ENCODE measurements at regions not wholly inside any gene's neighbourhood (a gene's known extent, or its start where the extent isn't known, plus 50 kb on each side); places are given as distances from the start of the nearest gene placed in this dataset.

DNA sequence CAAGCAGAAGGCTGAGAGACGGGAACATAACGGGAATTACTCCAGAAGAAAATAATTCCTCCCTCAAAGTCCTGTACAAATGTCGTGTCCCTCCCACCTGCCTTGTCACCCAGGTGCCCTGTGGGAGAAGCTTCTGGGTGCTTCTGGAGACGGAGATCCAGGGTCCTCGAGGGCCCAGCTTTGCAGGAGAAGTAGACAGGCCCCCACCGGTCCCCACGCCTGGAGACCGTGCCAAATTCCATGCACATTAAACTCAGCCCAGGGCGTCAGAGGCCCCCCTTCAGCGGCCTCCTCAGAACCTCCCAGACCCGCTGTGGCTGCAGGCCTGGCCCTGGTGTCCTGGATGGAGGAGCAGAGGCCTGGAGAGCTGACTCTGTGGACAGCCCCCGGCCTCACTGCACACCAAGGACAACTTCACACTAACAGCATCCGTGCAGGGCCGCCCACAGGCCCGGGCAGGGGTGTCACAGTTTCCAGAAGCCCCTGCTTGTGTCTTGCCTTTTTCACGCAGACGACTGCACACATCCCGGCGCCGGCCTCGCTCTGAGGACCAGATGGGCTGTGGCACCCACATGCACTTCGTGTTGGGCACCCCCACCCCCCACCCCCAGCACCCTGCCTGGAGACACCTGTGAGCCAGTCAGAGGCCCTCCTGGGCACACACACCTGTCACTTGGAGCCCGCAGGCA is 734.3 kb downstream of the BRD1 start:
- TF ChIP-seq, protein P1, sequence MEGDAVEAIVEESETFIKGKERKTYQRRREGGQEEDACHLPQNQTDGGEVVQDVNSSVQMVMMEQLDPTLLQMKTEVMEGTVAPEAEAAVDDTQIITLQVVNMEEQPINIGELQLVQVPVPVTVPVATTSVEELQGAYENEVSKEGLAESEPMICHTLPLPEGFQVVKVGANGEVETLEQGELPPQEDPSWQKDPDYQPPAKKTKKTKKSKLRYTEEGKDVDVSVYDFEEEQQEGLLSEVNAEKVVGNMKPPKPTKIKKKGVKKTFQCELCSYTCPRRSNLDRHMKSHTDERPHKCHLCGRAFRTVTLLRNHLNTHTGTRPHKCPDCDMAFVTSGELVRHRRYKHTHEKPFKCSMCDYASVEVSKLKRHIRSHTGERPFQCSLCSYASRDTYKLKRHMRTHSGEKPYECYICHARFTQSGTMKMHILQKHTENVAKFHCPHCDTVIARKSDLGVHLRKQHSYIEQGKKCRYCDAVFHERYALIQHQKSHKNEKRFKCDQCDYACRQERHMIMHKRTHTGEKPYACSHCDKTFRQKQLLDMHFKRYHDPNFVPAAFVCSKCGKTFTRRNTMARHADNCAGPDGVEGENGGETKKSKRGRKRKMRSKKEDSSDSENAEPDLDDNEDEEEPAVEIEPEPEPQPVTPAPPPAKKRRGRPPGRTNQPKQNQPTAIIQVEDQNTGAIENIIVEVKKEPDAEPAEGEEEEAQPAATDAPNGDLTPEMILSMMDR (IDR thresholded peaks at IDR 0.05; ENCODE audit: control insufficient read depth, insufficient read depth, low read depth, low read length, missing control alignments): no peak
- DNase-seq (ENCODE audit: low read depth): no peak
- no peak overlapping the region for H3K4me3 ChIP-seq (ENCODE audit: control insufficient read depth, low read depth, low read length)

DNA sequence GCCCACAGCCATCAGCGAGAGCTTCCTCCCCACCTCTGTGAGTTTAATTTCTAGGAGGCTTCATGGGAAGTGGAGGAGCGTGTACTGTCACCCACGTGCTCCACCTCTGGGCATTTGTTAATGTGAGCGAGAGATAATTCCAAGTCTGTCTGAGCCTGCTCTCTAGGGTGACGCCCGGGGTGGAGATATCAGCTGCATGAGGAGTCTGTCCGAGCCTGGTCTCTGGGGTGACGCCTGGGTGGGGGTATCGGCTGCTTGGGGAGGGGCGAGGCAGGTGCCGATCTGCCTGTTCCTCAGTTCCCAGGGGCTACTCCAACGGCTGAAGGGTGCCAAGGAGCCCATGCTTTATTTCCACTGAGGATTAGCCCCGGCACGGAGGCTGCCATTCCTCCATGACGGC is 735.0 kb downstream of the BRD1 start:
- no peak overlapping the region for H3K4me3 ChIP-seq (ENCODE audit: control insufficient read depth, low read depth, low read length)
- no peak for DNase-seq (ENCODE audit: low read depth)
- TF ChIP-seq, protein P1 (IDR thresholded peaks at IDR 0.05; ENCODE audit: control insufficient read depth, insufficient read depth, low read depth, low read length, missing control alignments): no peak

DNA sequence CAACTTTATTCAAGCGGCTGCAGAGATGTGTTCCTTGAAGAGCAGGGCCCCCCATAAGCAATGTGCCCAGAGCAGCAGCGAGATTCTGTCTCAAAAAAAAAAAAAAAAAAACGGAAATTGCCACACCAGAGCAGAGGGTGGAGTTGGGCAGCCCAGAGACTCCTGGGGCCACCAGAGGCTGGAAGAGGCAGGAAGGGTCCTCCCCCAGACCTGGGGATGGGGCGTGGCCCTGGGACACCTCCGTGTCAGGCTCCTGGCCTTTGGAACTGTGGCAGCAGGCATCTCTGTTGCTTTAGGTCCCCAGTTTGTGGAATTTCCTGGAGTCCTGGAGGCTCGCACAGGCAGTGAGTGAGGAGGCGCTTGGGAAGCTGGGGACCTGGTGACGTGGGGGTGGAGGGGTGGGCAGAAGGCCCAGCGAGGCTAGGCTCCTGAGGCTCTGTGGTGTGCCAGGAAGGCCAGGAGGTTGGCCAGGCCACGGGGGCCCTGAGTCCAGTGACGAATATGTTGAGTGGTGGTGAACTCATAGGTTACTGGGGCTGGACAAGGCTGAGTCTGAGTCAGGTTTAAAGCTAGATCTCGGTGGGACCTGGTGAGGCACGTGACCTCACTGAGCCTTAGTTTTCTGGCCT is 735.6 kb downstream of the BRD1 start:
- TF ChIP-seq, protein P1 (IDR thresholded peaks at IDR 0.05; ENCODE audit: control insufficient read depth, insufficient read depth, low read depth, low read length, missing control alignments): no peak
- DNase-seq (ENCODE audit: low read depth): no peak
- no peak overlapping the region for H3K4me3 ChIP-seq (ENCODE audit: control insufficient read depth, low read depth, low read length)

DNA sequence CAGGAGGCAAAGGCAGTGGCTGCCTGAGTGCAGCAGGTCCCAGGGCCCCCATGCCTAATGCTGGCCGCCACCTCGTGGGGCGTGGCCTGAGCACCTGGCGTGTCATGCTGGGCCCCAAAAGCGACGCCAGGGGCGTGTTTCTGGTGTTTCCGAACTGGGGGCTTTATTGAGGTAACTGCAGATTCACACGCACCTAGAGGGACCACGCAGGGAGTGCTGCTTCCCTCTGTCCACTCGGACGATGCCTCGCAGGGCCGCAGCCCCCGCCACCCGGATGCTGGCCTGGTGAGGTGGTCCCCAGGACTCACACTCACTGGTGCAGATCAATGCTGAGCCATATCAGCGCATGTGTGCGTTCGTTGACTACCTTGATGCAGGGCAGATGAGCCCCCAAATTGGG is 736.2 kb downstream of the BRD1 start:
- DNase-seq (ENCODE audit: low read depth): no peak
- no peak overlapping the region for H3K4me3 ChIP-seq (ENCODE audit: control insufficient read depth, low read depth, low read length)
- TF ChIP-seq, protein P1 (IDR thresholded peaks at IDR 0.05; ENCODE audit: control insufficient read depth, insufficient read depth, low read depth, low read length, missing control alignments): no peak

DNA sequence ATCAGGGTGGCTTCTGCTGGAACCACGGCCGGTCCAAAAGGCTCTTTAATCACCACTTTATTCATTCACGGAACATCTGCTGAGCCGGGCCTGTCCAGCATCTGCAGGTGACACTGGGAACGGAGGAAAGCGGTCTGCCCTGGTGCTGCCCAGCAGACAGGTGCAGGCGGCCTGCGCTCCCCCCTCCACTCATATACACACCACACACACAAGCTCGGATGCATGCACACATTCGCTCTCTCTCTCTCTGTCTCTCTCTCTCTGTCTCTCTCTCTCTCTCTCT is 736.9 kb downstream of the BRD1 start:
- H3K4me3 ChIP-seq (ENCODE audit: control insufficient read depth, low read depth, low read length): no peak overlapping the region
- TF ChIP-seq, protein P1 (IDR thresholded peaks at IDR 0.05; ENCODE audit: control insufficient read depth, insufficient read depth, low read depth, low read length, missing control alignments): no peak
- DNase-seq (ENCODE audit: low read depth): no peak

DNA sequence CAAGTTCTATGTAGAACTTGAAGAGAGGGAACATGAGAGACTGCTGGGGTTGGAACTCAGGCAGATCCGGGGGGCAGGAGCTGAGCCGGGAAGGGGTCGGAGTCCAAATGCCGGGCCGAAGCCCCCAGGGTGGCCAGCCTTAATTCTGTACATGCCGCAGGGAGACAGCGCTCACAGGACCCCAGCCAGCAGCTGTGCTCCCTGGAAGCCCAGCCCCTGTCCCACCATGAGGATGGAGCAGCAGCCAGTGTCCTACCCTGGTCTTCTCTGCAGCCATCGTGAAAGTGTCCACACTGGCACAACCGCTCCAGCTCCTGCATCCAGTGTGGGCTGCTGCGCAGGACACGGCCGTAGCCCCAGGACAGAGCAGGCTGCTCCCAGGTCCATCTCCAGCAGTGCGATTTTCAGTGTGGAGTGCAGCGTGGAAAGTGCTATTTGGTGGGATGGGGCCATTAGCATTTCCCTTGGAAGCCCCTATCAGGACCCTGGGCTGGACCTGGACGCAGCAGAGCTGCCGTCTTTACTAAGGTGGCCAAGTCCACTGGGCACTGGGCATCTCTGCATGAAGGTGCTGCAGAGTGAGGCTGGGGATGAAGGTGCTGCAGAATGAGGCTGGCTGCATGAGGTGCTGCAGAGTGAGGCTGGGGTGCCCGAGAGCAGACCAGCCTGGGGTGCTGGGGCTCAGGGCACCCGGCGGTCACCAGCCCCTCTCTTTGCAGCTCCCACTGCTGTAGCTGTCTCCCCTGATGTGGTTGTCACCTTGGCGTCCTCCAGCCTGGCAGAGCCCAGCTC is 737.4 kb downstream of the BRD1 start:
- TF ChIP-seq, protein P1 (IDR thresholded peaks at IDR 0.05; ENCODE audit: control insufficient read depth, insufficient read depth, low read depth, low read length, missing control alignments): no peak
- DNase-seq (ENCODE audit: low read depth): no peak

More for the DNA sequence above, 737.4 kb downstream of the BRD1 start:
- no peak overlapping the region for H3K4me3 ChIP-seq (ENCODE audit: control insufficient read depth, low read depth, low read length)

Data from AG09309 (cell line).